HG03139 (cell line): ENCODE measurements at regions not wholly inside any gene's neighbourhood (a gene's known extent, or its start where the extent isn't known, plus 50 kb on each side); places are given as distances from the start of the nearest gene placed in this dataset.

Experiments
- ATAC-seq: cut with Tn5 transposase; IDR thresholded peaks from one replicate; pipeline ENCODE4 v1.9.1; 2021; ENCODE audit not compliant: unreplicated experiment

DNA sequence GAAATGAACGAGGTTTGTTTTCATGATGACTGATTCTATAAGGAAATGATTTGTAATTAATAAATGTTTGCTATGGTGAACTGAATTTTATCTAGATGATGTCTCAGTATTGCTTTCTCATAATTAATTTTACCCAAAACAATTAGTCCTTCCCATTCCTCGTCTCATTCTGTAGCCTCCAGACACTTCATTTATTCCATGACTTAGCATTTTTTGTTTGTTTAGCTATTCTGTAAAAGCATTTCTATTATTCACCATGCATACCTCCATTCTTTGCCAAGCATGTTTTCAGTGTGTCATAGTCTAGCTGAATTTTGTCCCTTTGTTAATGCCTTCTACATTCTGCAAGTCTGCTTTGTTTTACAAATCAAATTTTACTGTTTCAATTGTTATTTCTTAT is 137.4 kb upstream of the RPL10L start:
- no peak for ATAC-seq

GRCh38 chr14:46782281-46782680 is 130.7 kb upstream of the RPL10L start:
- no peak for ATAC-seq

- peak; percentile 99 for ATAC-seq
Measured at GRCh38 chr14:46769292-46769691, 117.7 kb upstream of the RPL10L start.

DNA sequence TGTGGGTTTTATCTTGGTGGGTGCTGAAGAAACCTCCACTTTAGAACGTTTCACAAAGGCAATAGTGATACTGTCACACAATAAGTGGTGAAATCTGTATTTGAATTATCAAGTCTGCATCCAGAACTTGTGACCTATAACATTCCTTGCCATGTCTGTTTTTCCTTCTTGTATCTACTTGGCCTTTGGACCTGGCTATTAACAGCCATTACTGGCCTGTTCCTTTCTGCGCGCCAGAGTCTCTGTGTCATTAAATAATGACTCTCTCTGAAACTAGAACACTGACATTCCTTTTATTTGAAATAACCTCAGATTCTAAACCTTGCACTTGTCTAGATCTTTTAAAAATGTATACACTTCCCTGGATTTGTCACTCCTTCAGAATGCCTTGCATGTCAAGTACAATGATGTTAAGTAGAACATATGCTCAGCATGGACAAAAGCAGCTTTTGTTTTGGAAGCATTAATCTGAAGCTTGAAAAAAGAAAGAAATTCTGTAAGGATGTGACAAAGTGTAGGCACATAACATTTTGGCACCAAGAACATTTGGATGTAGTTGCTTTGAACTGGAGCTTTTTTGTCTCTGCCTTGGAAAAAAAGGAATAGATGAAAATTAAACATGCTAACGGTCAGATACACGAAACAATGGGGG is 95.5 kb upstream of the RPL10L start:
- no peak for ATAC-seq

GRCh38 chr14:46734286-46734685 is 82.7 kb upstream of the RPL10L start:
- ATAC-seq: no peak

GRCh38 chr14:46717211-46717610 is 65.6 kb upstream of the RPL10L start:
- no peak for ATAC-seq
